MCF 10A (cell line): ENCODE measurements at regions not wholly inside any gene's neighbourhood (a gene's known extent, or its start where the extent isn't known, plus 50 kb on each side); places are given as distances from the start of the nearest gene placed in this dataset.

Source experiments
- BruUV-seq: library from RNA; stranded (reverse); fragments of 400-500 nt; replicated peaks from 2 replicates; lab custom pipeline; 2021; lab: Mats Ljungman, UMichigan
- CTCF ChIA-PET: fragments of 300-600 bp; sonication (Branson Sonifier 250); formaldehyde crosslinking; extraction: SDS; loops from one replicate; lab custom pipeline; 2021; ENCODE audit warnings: antibody characterized with exemption, inconsistent platforms; lab: Yijun Ruan, JAX
- POLR2A ChIA-PET: fragments of 300-600, 350-650 bp; sonication (Branson Sonifier 250); formaldehyde crosslinking; extraction: SDS; loops from one replicate; lab custom pipeline; 2020; ENCODE audit warnings: antibody characterized with exemption, inconsistent platforms; lab: Yijun Ruan, JAX
- DNase-seq: peaks from one replicate; pipeline ENCODE4 v3.0.0-alpha.2; 2018; ENCODE audit not compliant: unreplicated experiment
- H3K27ac Mint-ChIP-seq: one replicate; pipeline ENCODE4 v1.8.0; 2022; ENCODE audit warnings: mild to moderate bottlenecking, low read depth, mixed read lengths; ENCODE audit not compliant: unreplicated experiment
- H3K27me3 Mint-ChIP-seq: one replicate; pipeline ENCODE4 v1.8.0; 2022; ENCODE audit warnings: mixed read lengths; ENCODE audit not compliant: insufficient read depth, unreplicated experiment
- H3K36me3 Mint-ChIP-seq: one replicate; pipeline ENCODE4 v1.8.0; 2022; ENCODE audit warnings: mild to moderate bottlenecking, moderate library complexity, mixed read lengths; ENCODE audit not compliant: insufficient read depth, unreplicated experiment
- H3K4me1 Mint-ChIP-seq: one replicate; pipeline ENCODE4 v1.8.0; 2022; ENCODE audit warnings: mixed read lengths; ENCODE audit not compliant: insufficient read depth, unreplicated experiment
- H3K4me3 Mint-ChIP-seq: one replicate; pipeline ENCODE4 v1.8.0; 2022; ENCODE audit warnings: mild to moderate bottlenecking, moderate library complexity, mixed read lengths; ENCODE audit not compliant: unreplicated experiment
- H3K9me3 Mint-ChIP-seq: one replicate; pipeline ENCODE4 v1.8.0; 2022; ENCODE audit warnings: mixed read lengths; ENCODE audit not compliant: unreplicated experiment
- intact Hi-C: fragments of 100-400 bp; cut with micrococcal nuclease; formaldehyde crosslinking; loops from 2 replicates; pipeline ENCODE4 v1.14.1; 2022
- TF ChIP-seq, protein P1 (sequence below): fragments of 200-600 bp; IDR thresholded peaks from one replicate; pipeline ENCODE4 v1.8.0; 2022; ENCODE audit warnings: antibody characterized with exemption, mild to moderate bottlenecking; ENCODE audit not compliant: unreplicated experiment

DNA sequence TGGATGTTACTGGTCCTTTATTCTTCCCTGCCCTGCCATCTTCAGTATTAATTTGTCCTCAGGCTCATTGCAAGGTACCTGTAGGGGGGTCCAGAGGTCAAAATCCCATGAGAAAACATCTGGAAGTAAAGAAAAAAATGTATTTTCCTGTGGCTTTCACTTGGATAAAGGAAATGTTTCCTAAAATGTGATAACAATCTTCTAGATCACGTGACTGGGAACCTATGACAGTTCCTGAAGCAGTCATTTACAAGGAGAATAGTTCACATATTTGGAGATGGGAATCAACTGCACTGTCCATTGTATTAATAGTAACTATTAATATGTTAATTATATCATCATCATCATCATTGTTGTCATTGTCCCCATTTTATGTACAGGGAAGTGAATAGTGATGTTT is 915.1 kb upstream of the EEF2KMT start:
- ChIA-PET CTCF (interaction anchor here (1.2 kb wide), 1 partner anchor 630 kb away, joined by 6 read pairs; no protein-coding TSS in a partner anchor), POLR2A (no interaction called here)
- Mint-ChIP-seq H3K9me3 (peaks cover 22% of the 10 kb centered on the region), H3K27ac (no peak overlapping the region), H3K4me1 (no peaks in the 10 kb centered on the region), H3K27me3 (no peaks in the 10 kb centered on the region), H3K4me3 (no peak overlapping the region), H3K36me3 (no peaks in the 10 kb centered on the region)
- intact Hi-C loops = no loop called here
- no peak for DNase-seq
- no TSS peak for BruUV-seq
- TF ChIP-seq, protein P1, sequence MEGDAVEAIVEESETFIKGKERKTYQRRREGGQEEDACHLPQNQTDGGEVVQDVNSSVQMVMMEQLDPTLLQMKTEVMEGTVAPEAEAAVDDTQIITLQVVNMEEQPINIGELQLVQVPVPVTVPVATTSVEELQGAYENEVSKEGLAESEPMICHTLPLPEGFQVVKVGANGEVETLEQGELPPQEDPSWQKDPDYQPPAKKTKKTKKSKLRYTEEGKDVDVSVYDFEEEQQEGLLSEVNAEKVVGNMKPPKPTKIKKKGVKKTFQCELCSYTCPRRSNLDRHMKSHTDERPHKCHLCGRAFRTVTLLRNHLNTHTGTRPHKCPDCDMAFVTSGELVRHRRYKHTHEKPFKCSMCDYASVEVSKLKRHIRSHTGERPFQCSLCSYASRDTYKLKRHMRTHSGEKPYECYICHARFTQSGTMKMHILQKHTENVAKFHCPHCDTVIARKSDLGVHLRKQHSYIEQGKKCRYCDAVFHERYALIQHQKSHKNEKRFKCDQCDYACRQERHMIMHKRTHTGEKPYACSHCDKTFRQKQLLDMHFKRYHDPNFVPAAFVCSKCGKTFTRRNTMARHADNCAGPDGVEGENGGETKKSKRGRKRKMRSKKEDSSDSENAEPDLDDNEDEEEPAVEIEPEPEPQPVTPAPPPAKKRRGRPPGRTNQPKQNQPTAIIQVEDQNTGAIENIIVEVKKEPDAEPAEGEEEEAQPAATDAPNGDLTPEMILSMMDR = no peak

DNA sequence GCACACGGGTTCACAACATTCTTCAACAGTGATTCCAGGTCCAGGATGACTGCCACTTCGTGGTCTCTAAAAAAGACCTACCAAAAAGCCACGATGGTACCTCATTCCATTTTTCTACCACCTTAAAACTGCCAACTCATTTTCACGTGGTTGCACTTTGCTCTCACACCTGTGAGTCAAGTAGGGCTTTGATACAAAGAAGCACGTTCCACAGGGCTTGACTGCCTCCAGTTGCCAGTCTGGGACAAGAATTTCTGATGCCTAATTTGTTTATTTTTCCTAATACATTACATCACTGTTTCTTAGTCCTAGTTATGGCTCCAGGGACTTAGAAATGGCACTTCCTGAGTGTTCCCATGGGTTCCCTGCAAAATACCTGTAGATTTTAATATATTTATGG is 911.6 kb upstream of the EEF2KMT start:
- no peak for DNase-seq
- H3K27me3 Mint-ChIP-seq = no peaks in the 10 kb centered on the region
- no peaks in the 10 kb centered on the region for H3K36me3 Mint-ChIP-seq
- H3K4me1 Mint-ChIP-seq = no peaks in the 10 kb centered on the region
- ChIA-PET CTCF (no interaction called here), POLR2A (no interaction called here)
- H3K27ac Mint-ChIP-seq = no peak overlapping the region
- no TSS peak for BruUV-seq
- intact Hi-C loops = no loop called here
- peaks cover 41% of the 10 kb centered on the region for H3K9me3 Mint-ChIP-seq
- TF ChIP-seq, protein P1 = no peak
- no peak overlapping the region for H3K4me3 Mint-ChIP-seq

DNA sequence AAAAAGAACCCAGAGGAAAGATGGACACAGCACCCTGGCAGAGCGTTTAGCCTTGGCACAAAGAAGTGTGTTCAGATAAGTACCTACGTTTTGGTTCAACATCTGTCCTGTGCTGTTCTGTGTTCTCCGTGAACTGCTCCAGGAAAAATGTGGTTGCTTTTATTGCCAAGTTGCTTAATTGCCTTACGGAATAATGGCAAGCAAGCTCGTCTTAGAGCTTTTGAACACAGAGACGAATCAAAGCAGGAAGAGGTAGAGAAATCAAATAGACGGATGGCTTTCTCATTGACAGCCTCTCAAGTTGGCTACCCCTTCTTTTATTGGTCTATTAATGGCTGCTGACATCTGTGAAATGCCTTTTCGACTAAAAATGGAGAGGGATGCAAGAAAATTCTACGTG is 911.1 kb upstream of the EEF2KMT start:
- TF ChIP-seq, protein P1 = no peak
- DNase-seq = no peak
- no peaks in the 10 kb centered on the region for H3K4me1 Mint-ChIP-seq
- H3K4me3 Mint-ChIP-seq = no peak overlapping the region
- H3K36me3 Mint-ChIP-seq = no peaks in the 10 kb centered on the region
- CTCF ChIA-PET = no interaction called here
- intact Hi-C loops = no loop called here
- no peaks in the 10 kb centered on the region for H3K27me3 Mint-ChIP-seq
- H3K27ac Mint-ChIP-seq = no peak overlapping the region
- BruUV-seq = no TSS peak
- H3K9me3 Mint-ChIP-seq = peaks cover 41% of the 10 kb centered on the region
- POLR2A ChIA-PET = no interaction called here

DNA sequence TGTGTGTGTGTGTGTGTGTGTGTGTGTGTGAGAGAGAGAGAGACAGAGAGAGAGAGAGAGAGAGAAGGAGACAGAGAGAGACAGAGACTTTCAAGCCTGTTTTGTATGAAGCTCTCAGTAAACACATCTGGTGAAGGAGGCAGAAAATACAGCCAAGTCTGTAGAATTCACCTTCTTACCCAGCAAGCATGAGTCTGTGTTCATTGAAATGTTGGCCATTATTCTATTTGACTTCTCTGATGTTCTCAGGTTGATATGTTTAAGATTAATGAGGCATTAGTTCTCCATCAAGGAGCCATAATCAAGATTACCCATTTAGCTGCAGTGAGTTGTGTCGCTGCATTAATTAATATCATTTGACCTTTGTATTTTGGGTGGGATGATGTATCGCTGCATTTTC is 895.8 kb upstream of the EEF2KMT start:
- Mint-ChIP-seq H3K9me3 (peaks cover 15% of the 10 kb centered on the region), H3K4me1 (no peaks in the 10 kb centered on the region), H3K27ac (no peak overlapping the region), H3K27me3 (no peaks in the 10 kb centered on the region), H3K4me3 (no peak overlapping the region), H3K36me3 (no peaks in the 10 kb centered on the region)
- TF ChIP-seq, protein P1 = no peak
- intact Hi-C loops = no loop called here
- BruUV-seq = no TSS peak
- ChIA-PET CTCF (no interaction called here), POLR2A (no interaction called here)
- DNase-seq = no peak
